LNCAP (cell line): ENCODE measurements at regions not wholly inside any gene's neighbourhood (a gene's known extent, or its start where the extent isn't known, plus 50 kb on each side); places are given as distances from the start of the nearest gene placed in this dataset.

Source experiments
- CTCF ChIP-seq: fragments of 450-650 bp; IDR thresholded peaks from 2 replicates; pipeline ENCODE4 v1.5.1; 2017; ENCODE audit warnings: mild to moderate bottlenecking

- no peak for TF ChIP-seq CTCF
These were observed 805.2 kb downstream of the BCL11B start for GRCh38 chr14:98466807-98467206.

GRCh38 chr14:98470663-98471062, 801.3 kb downstream of the BCL11B start:
- TF ChIP-seq CTCF, result no peak

- TF ChIP-seq CTCF, result no peak
These were observed 797.1 kb downstream of the BCL11B start for GRCh38 chr14:98474900-98475299.

GRCh38 chr14:98477935-98478334, 794.1 kb downstream of the BCL11B start:
- no peak for TF ChIP-seq CTCF

GRCh38 chr14:98489115-98489514, 782.9 kb downstream of the BCL11B start:
- no peak for TF ChIP-seq CTCF

GRCh38 chr14:98494582-98494981, 777.4 kb downstream of the BCL11B start:
- no peak for TF ChIP-seq CTCF

- TF ChIP-seq CTCF, result no peak
These were observed 773.7 kb downstream of the BCL11B start for GRCh38 chr14:98498019-98498885.
